ENCODE measurements at regions not wholly inside any gene's neighbourhood (a gene's known extent, or its start where the extent isn't known, plus 50 kb on each side); places are given as distances from the start of the nearest gene placed in this dataset.
"Not testable (repeated sequence)": the region's sequence is repeated elsewhere in the genome, so short reads cannot be mapped to it uniquely, and the experiment has no call there.

GRCh38 chr22:22123960-22124278 is 120.7 kb upstream of the VPREB1 start:
- ChIA-PET POLR2A (no interaction called here), CTCF (no interaction called here)

DNA sequence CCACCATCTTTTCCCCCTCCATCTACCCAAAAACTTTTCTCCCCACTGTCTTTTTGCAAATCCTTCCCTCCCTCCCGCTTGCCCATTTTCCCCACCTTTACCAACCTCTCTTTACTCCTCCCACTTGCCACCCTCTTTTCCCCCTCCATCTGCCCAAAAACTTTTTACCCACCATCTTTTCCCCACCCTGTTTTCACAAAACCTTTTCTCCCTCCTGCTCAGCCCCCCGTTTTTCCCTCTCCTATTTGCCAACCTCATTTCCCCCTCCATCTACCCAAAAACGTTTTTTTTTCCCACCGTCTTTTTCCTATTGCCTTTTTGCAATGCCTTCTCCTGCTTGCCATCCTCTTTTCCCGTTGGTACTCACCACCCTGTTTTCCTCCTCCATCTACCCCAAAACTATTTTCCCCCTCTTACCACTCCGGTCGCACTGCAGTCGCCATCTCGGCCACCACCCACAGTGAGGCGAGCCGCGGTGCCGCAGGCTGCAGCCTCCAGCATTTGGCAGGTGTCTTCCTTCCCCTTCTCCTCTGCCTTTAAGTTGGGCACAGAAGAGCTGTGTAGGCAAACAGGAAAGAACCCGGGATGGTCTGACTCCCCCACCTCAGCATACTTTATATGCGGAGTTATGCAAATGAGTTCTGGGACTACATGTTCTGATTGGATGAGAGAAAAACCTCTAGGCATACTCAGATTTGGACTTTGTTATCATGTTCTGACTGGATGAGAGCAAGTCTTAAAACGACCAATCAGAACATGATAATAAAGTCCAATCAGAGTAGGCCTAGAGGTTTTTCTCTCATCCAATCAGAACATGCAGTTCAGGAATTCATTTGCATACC is 121.2 kb upstream of the VPREB1 start:
- CTCF ChIA-PET, result no interaction called here

DNA sequence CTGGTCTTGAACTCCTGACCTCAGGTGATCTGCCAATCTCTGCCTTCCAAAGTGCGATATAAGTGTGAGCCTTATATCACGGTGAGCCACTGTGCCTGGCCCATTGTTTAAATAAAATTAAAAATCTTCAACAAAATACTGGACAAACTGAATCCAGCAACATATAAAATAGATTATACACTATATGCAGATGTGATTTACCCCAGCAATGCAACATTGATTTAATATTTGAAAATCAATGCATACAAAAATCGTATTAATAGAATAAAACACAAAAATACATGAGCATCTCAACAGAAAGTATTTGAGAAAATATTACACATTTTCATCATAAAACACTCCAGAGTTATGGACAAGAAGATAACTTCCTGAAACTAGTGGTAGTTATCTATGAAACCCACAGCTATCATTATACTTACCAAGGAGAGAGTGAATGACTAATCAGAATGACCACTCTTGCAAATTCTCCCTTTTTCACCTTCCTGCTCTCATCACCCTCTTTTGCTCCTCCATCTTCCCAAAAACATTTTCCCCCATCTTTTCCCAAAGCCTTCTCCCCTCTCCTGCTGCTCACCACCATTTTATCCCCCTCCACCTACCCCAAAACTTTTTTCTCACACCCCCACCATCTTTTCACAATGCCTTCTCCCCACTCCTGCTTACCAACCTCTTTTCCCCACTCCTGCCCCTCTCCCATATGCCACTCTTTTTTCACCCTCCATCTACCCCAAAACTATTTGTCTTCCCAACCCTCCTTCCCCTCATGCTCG is 122.1 kb upstream of the VPREB1 start:
- CTCF ChIA-PET, result no interaction called here
- POLR2A ChIA-PET, result no interaction called here

More for the DNA sequence above, 121.2 kb upstream of the VPREB1 start:
- POLR2A ChIA-PET, result no interaction called here

DNA sequence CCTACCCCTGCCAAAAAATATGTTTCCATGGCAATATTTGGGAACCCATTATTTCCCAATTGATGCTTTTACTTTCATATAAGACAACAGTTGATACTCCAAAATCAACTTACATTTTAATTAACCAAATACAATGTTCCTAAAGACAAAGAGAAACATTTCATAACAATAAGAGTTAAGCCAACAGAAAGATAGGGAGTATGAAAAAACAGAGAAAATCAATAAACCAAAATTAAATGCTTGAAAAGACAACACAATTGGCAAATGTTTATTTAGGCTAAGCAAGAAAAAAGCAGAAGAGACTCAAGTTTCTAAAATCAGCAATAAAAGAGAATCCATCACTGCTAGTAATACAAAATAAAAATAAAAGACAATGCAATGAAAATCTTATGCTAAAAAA is 123.1 kb upstream of the VPREB1 start:
- CTCF ChIA-PET, result no interaction called here
- POLR2A ChIA-PET, result no interaction called here

DNA sequence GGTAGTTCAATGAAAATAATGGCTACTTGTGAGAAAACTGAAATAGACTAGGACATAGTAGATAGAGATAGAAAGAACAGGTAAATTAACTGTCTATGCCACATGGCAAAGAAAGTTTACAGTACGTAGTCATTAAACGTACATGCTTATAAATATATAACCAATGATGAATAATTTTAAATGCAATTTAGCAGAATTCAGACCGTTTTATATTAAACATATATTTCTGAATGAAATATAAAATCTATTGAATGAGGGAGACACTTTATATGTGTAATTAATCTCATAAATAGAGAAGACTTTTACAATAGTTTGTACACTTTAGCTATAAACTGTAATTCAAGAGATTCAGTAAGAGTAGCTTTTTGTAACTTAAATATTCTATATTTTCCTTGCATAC is 124.4 kb upstream of the VPREB1 start:
- ChIA-PET POLR2A (no interaction called here), CTCF (no interaction called here)

DNA sequence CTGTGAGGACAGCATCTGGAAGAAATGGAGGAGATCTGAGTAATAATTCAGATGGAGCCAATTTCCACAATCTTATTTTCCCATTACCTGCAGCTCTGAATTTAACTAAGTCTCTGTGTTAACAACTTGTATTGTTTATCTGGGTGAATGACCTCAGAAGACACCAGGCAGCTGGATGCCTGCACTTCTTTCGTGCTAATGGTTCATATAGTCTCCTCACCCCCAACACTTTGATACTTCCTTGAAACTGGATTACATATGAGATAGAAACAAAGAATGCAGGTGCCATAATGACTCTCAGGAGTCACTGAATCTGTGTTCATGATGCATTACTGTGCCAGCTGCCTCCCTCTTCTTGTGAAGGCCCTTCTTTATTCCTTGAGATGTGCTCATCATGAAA is 125.6 kb upstream of the VPREB1 start:
- ChIA-PET POLR2A (no interaction called here), CTCF (no interaction called here)

DNA sequence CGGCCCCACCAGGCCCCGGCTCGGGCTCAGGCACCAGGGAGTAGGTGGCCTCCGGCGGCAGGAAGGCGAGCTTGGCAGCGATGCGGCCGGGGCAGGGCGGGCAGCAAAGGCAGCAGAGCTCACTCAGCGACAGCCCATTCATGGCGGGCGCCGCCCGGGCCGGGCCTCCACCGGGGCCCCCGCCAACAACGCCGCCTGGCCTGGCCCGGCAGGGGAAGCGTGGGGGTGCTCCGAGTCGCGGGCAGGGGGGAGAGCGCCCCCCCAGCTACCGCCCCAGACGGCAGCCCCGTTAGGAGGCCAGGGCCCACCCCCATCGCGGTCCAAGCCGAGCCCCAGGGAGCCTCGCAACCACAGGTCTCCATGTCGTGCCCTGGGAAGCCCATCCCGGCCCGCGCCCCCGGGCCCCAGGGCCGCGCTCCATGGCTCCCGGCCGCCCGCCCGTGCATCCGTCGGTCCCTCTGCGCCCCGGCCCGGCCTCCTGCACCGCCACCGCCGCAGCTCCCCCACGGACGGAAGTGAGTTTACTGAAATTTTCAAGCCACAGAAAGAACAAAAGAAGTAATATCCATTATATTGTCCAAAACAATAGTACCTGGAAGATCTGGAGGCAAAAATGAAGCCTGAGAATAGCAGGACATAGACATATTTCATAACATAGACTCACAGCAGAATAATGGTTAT is 126.6 kb upstream of the VPREB1 start:
- CTCF ChIA-PET, POLR2A ChIA-PET: not testable (repeated sequence)

- CTCF ChIA-PET, POLR2A ChIA-PET: not testable (repeated sequence)
Observed at GRCh38 chr22:22116997-22117770, 127.4 kb upstream of the VPREB1 start.

DNA sequence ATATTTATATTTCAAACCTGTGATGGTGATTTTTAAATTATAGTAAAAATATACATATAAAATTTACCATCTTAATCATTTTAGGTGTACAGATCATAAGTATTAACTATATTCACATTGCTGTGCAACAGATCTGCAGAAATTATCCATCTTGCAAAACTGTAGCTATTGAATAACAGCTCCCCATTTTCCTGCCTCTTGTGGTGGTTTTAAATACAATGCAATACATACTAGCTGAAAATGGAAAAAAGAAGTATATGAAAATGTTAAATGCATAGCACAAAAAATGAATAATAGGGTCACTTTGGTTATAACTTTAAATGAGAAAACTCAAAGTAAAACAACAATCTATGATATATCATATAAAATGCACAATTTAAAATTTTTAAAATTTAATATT is 130.9 kb upstream of the VPREB1 start:
- ChIA-PET CTCF (no interaction called here), POLR2A (no interaction called here)

GRCh38 chr22:22112533-22113294 is 130.1 kb upstream of the TOP3B start:
- CTCF ChIA-PET, result interaction anchor here (0.5 kb wide), 1 partner anchor 56 kb away, joined by 3 read pairs; no protein-coding TSS in a partner anchor
- POLR2A ChIA-PET, result no interaction called here

GRCh38 chr22:22111983-22112382 is 129.4 kb upstream of the TOP3B start:
- ChIA-PET POLR2A (no interaction called here), CTCF (no interaction called here)

DNA sequence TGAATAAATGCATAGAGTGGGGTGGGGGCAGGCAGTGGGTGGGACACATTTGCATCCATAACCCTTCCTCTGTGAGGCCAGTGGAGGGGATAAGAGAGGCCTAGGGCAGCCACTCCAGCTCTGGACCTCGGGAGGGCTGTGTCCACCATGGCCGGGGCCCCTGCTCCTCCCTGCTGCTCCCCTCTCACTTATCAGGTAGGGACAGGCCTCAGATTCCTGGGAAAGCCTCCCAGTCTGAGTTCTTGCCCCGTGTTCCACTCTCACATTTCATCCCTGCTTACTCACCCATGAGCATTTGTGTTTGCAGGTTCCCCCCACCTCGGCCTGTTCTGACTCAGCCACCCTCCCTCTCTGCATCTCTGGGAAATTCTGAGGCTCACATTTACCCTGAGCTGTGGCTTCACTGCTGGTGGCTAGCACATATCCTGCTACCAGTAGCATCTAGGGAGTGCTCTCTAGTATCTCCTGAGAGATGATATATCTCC is 128.7 kb upstream of the TOP3B start:
- ChIA-PET POLR2A (no interaction called here), CTCF (interaction anchor here (1.0 kb wide), 1 partner anchor 95 kb away, joined by 3 read pairs; no protein-coding TSS in a partner anchor)

DNA sequence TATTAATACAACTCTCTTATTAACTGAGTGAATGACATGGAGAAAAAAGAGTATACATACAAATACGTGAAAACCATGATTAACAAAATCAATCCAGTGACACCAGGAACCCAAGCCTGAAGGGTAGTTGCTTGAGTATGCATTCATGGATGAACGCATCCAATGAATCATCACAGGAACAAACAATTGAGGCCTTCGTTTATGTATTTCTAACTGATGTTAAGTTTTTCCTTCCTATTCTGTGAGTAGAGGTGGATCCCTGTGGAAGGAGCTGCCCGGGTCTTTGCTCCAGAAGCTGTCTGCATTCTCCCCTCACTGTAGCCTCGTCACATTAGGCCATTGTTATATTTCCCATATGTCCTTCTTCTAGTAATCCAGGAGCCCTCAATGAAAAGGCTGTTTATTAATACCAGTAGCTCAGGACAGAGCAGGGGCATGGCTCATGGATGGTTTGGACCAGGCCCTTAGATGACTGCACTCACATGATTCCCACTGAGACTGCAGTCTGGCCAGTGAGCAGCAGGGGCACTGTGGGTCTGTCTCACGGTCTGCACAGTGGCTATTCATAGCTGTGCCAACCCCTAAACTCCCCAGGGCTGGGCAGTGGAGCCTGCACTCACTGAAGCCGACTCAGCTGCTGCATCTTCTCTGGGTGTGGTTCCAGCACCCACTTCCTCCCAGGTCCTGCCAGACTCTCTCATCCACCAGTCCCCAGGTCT is 128.1 kb upstream of the TOP3B start:
- ChIA-PET POLR2A (no interaction called here), CTCF (interaction anchor here (0.7 to 1.0 kb wide), 2 partner anchors 12 to 95 kb away, joined by 3 read pairs; no protein-coding TSS in a partner anchor)

GRCh38 chr22:22109693-22110466 is 127.3 kb upstream of the TOP3B start:
- CTCF ChIA-PET, result interaction anchor here (0.7 kb wide), 1 partner anchor 11 kb away, joined by 3 read pairs; no protein-coding TSS in a partner anchor

DNA sequence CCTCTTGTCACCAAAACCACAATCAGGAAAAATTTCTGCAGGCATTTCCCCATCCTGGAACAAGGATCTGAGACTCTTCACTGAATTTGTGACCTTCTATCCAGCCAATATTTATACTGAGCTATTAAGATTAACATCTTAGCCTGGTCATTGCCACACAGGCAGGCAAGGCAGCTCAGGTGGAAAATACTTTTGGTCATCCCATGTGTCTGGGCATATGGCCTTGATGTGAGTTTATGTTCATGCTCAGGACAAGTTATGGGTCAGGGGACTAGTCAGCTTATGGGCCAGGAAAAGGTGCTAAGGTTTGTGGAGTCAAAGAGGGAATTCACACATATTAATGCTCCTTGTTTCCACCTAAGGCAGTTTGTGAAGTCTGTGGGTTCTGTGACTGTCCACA is 124.3 kb upstream of the TOP3B start:
- ChIA-PET CTCF (no interaction called here), POLR2A (no interaction called here)

More at GRCh38 chr22:22109693-22110466, 127.3 kb upstream of the TOP3B start:
- POLR2A ChIA-PET, result no interaction called here

DNA sequence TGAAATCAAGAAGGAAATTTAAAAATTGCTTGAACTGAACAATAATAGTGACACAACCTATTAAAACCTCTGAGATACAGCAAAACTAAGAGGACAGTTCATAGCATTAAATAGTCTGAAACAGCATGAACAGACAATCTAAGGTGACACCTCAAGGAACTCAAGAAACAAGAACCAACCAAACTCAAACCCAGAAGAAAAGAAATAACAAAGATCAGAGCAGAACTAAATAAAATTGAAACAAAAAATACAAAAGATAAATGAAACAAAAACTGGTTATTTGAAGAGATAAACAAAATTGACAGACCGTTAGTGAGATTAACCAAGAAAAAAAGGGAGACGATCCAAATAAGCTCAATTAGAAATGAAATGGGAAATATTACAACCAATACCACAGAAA is 122.8 kb upstream of the TOP3B start:
- ChIA-PET CTCF (no interaction called here), POLR2A (no interaction called here)

DNA sequence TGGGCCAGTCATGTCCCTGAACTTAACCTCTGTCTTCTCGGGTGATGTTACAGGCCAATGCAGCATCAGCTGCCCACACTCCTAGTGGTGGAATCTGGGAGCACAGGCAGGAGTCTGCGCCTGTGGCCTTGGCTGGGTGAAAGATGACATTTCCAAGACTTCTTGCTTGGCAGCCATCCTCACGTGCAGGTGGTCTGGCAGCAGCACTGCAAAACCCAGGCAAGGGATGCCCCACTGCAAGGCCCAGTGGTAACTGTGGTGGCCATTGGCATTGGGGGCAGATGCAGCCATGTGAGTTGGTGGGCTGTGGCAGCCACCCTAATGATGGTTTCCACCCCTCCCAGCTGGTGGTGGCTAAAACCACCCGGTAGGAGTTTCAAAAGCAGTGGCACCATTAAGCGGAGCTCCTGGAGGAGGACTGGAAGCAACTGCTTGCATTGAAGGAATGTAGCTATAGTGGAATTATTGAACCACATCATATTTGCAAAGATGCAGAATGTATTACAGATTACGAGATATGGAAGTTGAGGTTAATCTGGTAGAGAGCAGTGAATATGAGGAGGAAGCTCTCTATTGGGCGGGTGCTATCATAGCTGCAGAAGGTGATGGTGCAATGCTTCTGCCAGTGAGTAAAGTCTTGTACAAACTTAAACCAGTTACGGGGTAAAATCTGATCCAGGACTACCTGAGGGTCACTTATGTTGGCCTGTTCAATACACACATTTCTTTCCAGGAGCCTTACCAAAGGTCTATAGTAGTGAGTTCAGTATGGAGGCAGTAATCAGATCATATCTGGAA is 120.7 kb upstream of the TOP3B start:
- POLR2A ChIA-PET, result no interaction called here
- CTCF ChIA-PET, result no interaction called here
